K562 (cell line): ENCODE measurements at regions not wholly inside any gene's neighbourhood (a gene's known extent, or its start where the extent isn't known, plus 50 kb on each side); places are given as distances from the start of the nearest gene placed in this dataset.

ENCODE experiments used
- ATAC-seq: fragments of 200-7000 bp; cut with Tn5 transposase; 3 replicates; pipeline ENCODE4 v1.9.1; 2020; ENCODE audit warnings: moderate library complexity
- BruUV-seq: library from RNA; stranded (reverse); fragments of 400-500 nt; replicated peaks from 2 replicates; lab custom pipeline; 2021; lab: Mats Ljungman, UMichigan
- CTCF ChIA-PET: fragments of 300-600 bp; formaldehyde crosslinking; extraction: SDS; loops from one replicate; lab custom pipeline; 2021; ENCODE audit warnings: low intra/inter-chr PET ratio; lab: Yijun Ruan, JAX
- POLR2A ChIA-PET: fragments of 300-600, 350-650 bp; sonication (Branson Sonifier 250); formaldehyde crosslinking; extraction: SDS; loops from one replicate; lab custom pipeline; 2021; ENCODE audit warnings: antibody characterized with exemption, inconsistent platforms; lab: Yijun Ruan, JAX
- DNase-seq, 4 experiments: peaks; one replicate each; pipeline versions ENCODE4 v3.0.0 to v3.0.0-alpha.2; 2011 to 2018; ENCODE audit warnings: low spot score in 3 of 4, mixed read lengths in 3 of 4; ENCODE audit errors: extremely low read depth in 1 of 4
- FAIRE-seq: peaks from 2 replicates; lab custom pipeline; 2011; peaks lifted over from hg19 to GRCh38; lab: Jason Lieb, UNC
- H2AFZ ChIP-seq: 2 replicates; pipeline ENCODE4 v1.6.0; 2011; ENCODE audit warnings: low read depth, low read length, control low read depth, inconsistent platforms
- H3K27ac ChIP-seq: fragments of 200-600 bp; 3 replicates; pipeline ENCODE4 v1.8.0; 2011; ENCODE audit warnings: low read depth, mild to moderate bottlenecking, control low read depth, inconsistent platforms, low read length, moderate library complexity, mixed read lengths; ENCODE audit errors: extremely low read depth
- H3K27me3 ChIP-seq, 2 experiments: fragments of 300-600 bp in 1 of 2; 2 replicates in 1 of 2; 3 replicates in 1 of 2; pipeline versions ENCODE4 v1.6.0 to v1.8.0; 2011; ENCODE audit warnings: inconsistent platforms in 2 of 2, low read length in 2 of 2, mild to moderate bottlenecking in 1 of 2, mixed read lengths in 1 of 2, moderate library complexity in 1 of 2; ENCODE audit not compliant: control insufficient read depth in 2 of 2, insufficient read depth in 2 of 2
- H3K36me3 ChIP-seq: fragments of 300-600 bp; 3 replicates; pipeline ENCODE4 v1.8.0; 2011; ENCODE audit warnings: mild to moderate bottlenecking, low read length, inconsistent platforms; ENCODE audit not compliant: control insufficient read depth, insufficient read depth
- H3K4me1 ChIP-seq, 2 experiments: fragments of 200-600 bp in 1 of 2; replicated peaks in 1 of 2; 2 replicates in 1 of 2; 3 replicates in 1 of 2; pipeline versions ENCODE4 v1.5.1 to v1.8.0; 2011; ENCODE audit warnings: inconsistent platforms in 2 of 2, low read length in 2 of 2, mild to moderate bottlenecking in 1 of 2, mixed read lengths in 1 of 2, moderate library complexity in 1 of 2; ENCODE audit not compliant: control insufficient read depth in 2 of 2, insufficient read depth in 2 of 2
- H3K4me2 ChIP-seq: 2 replicates; pipeline ENCODE4 v1.6.1; 2011; ENCODE audit warnings: low read length, control low read depth, inconsistent platforms, mixed read lengths; ENCODE audit not compliant: insufficient read depth
- H3K4me3 ChIP-seq: fragments of 200-600 bp; sonication (generic), shearing (Covaris generic); 2 replicates; pipeline ENCODE4 v1.5.1; 2016; ENCODE audit warnings: control low read depth, inconsistent platforms
- H3K79me2 ChIP-seq: fragments of 200-600 bp; 3 replicates; pipeline ENCODE4 v1.8.0; 2011; ENCODE audit warnings: low read length, inconsistent platforms; ENCODE audit not compliant: control insufficient read depth, insufficient read depth
- H3K9ac ChIP-seq, 2 experiments: 2 replicates each; pipeline versions ENCODE4 v1.6.0 to v1.6.1; 2011; ENCODE audit warnings: low read depth in 2 of 2, low read length in 2 of 2, control low read depth in 1 of 2, inconsistent platforms in 1 of 2, mild to moderate bottlenecking in 1 of 2, mixed read lengths in 1 of 2; ENCODE audit not compliant: insufficient read depth in 1 of 2
- H3K9me1 ChIP-seq: one replicate; pipeline ENCODE4 v1.6.0; 2011; ENCODE audit warnings: inconsistent platforms, mild to moderate bottlenecking, low read length, moderate library complexity; ENCODE audit not compliant: control insufficient read depth, insufficient read depth
- H3K9me3 ChIP-seq: replicated peaks from 2 replicates; pipeline ENCODE4 v1.5.1; 2011; ENCODE audit warnings: low read depth, low read length, inconsistent platforms; ENCODE audit not compliant: control insufficient read depth, insufficient read depth
- H4K20me1 ChIP-seq: replicated peaks from 2 replicates; pipeline ENCODE4 v1.6.1; 2011; ENCODE audit warnings: low read length, inconsistent platforms, mixed read lengths; ENCODE audit not compliant: control insufficient read depth, insufficient read depth
- CEBPG ChIP-seq, 3 experiments: fragments of 200-800 bp in 1 of 3; sonication (Bioruptor generic) in 1 of 3; sonication (generic) in 1 of 3; formaldehyde crosslinking in 1 of 3; IDR thresholded peaks in 2 of 3; conservative IDR thresholded peaks in 1 of 3; 2 replicates each; pipeline versions ENCODE4 v1.6.1 to v1.8.0; 2016 to 2022; ENCODE audit warnings: missing compliant biosample characterization in 2 of 3, missing genetic modification characterization in 2 of 3, mild to moderate bottlenecking in 1 of 3, missing genetic modification reagents in 1 of 3
- GTF2A2 ChIP-seq: IDR thresholded peaks from 2 replicates; pipeline ENCODE4 v1.6.1; 2016; ENCODE audit warnings: mild to moderate bottlenecking, missing genetic modification characterization, missing compliant biosample characterization
- MCM7 ChIP-seq, 2 experiments: fragments of 450-650 bp; IDR thresholded peaks; 2 replicates each; pipeline ENCODE4 v1.6.1; 2016 to 2018
- SMARCE1 ChIP-seq: fragments of 450-650 bp; IDR thresholded peaks from 2 replicates; pipeline ENCODE4 v1.7.1; 2016; ENCODE audit warnings: mild to moderate bottlenecking
- TRIM24 ChIP-seq, 2 experiments: fragments of 450-650 bp; IDR thresholded peaks; 2 replicates each; pipeline ENCODE4 v1.6.1; 2016
- WGBS: fragments of 100-300 bp; shearing (Covaris generic); methylation state at CpG from one replicate; pipeline ENCODE4 v1.1.6; 2016; ENCODE audit warnings: low coverage, mixed read lengths; ENCODE audit not compliant: insufficient coverage; ENCODE audit errors: missing lambda C conversion rate; 5-methylcytosine and 5-hydroxymethylcytosine counted together
- in situ Hi-C: fragments of 300-500 bp; cut with MboI; formaldehyde crosslinking; loops from 4 replicates; pipeline ENCODE4 v1.15.0; 2018; ENCODE audit warnings: inconsistent platforms, mixed read lengths
- intact Hi-C: fragments of 100-400 bp; cut with micrococcal nuclease; formaldehyde crosslinking; loops from 2 replicates; pipeline ENCODE4 v1.14.2; 2022

DNA sequence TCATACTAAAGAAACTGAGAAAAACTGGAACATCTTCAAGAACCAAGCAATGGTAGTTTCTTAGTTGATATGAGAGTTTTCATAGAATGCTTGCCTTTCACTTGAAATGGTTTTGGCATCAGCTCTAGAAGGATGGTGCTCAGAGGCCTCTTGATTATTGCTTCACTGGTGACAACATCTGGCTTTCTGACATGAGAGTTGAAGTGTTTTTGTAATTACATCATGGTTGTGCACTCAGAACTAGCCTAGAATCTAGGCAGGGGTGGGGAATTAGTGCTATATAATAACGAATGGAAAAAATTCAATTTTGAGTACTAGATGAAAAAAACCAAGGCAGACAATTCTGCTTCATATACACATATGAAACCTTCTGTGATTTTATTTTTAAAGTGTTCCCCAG, 172.8 kb upstream of the LMNTD1 start (continued):
- no peak for TF ChIP-seq CEBPG (CRISPR knock-in tag; IDR thresholded peaks at IDR 0.05)
- TF ChIP-seq CEBPG (tag; conservative IDR thresholded peaks at IDR 0.05 in 1 of 2, IDR thresholded peaks at IDR 0.05 in 1 of 2) = peak; percentile 43 to 69

DNA sequence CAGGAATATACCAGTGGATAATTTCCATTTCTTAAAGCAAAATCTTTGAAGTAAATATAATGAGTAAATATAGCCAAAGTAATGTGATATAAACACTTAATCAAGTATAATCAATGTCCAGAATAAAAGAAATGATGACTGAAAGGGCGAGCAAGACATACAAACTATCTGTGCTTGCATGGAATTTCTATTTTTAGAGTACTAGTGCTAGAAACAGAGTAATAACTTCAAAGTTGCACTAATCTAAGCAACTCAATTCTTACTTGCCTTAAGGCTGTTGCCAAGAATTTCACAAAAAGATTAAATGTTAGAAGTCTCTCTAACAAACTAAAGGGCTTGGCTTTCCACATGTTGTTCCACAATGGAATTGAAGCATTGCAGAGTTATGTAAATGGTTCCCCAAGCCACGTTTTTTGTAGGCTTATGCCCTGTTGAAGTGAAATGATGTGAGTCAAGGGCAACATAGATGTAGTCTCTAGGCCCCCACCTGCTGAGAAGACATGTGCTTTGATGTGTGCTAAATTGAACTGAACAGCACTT, 175.0 kb upstream of the LMNTD1 start:
- no peak overlapping the region for H3K4me3 ChIP-seq
- peaks cover 0 to 7% of the 10 kb centered on the region in 2 experiments; a peak in 2 of 5 replicates for H3K27me3 ChIP-seq
- no peaks in the 10 kb centered on the region for H3K9me3 ChIP-seq
- ChIA-PET CTCF (no interaction called here), POLR2A (no interaction called here)
- no peak overlapping the region for H3K27ac ChIP-seq
- WGBS = 0% methylated on average over 2 of the region's 2 CpGs
- no TSS peak for BruUV-seq
- no peak for DNase-seq
- H3K9me1 ChIP-seq = no peaks in the 10 kb centered on the region
- no peak overlapping the region for H2AFZ ChIP-seq
- H3K4me2 ChIP-seq = no peak overlapping the region
- TF ChIP-seq GTF2A2 (tag) (no peak), MCM7 (IDR thresholded peaks at IDR 0.05) (no peak), TRIM24 (IDR thresholded peaks at IDR 0.05) (no peak), SMARCE1 (no peak)
- intact Hi-C loops = no loop called here
- in situ Hi-C loops = no loop called here
- no peaks in the 10 kb centered on the region for H3K79me2 ChIP-seq
- no peak overlapping the region for H3K9ac ChIP-seq
- H4K20me1 ChIP-seq = no peaks in the 10 kb centered on the region
- no peaks in the 10 kb centered on the region for H3K36me3 ChIP-seq
- no peaks in the 10 kb centered on the region; a peak in 1 of 5 replicates for H3K4me1 ChIP-seq
- no peak for ATAC-seq
- FAIRE-seq = no peak
